Kidney glomerular epithelial cell (primary cell): ENCODE measurements at regions not wholly inside any gene's neighbourhood (a gene's known extent, or its start where the extent isn't known, plus 50 kb on each side); places are given as distances from the start of the nearest gene placed in this dataset.
"Not testable (repeated sequence)": the region's sequence is repeated elsewhere in the genome, so short reads cannot be mapped to it uniquely, and the experiment has no call there.

ENCODE experiments used
- DNase-seq: peaks from one replicate; lab custom pipeline; 2025; lab: John Stamatoyannopoulos, UW

GRCh38 chr6:134784336-134784735, 165.6 kb downstream of the ALDH8A1 start:
- DNase-seq = no peak

DNA sequence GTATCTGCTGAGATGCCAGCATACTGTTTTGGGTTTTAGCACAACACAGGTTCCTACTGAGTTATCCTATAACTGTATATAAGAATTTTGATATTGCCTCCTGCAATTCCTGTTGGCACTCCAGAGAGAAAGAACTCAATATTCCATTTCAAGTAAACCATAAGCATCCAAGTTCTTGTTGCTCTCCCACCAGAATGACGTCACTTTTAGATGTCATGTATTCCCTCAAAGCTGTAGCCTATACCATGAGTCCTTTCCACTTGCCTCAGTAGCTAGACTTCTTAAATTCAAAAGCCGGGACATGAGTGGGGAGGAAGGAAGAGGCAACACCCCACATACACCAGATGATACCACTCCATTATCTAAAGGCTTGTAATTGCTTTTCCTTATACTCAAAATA, 171.5 kb downstream of the ALDH8A1 start:
- DNase-seq = no peak

DNA sequence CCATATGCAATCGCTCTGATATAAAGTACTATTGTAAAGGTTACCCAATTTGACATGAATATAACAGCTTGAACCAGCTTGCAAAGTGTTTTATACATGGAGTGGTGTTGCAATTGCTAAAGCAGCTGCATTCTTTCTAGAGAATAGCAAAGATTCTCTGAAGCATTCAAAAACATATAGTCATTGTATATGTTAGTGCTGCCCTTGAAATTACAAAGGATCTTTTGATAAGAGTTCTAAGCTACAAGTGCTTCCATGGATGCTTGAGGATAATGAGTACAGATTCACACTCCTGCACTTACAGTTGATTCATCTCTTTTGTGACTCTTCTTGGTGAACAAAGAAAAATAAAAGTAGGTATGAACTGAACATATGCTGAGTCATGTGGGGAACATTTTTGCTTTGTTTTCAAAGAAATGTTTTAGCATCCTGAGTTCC, 175.7 kb downstream of the ALDH8A1 start:
- DNase-seq = peak; percentile 46

GRCh38 chr6:134772671-134773360, 177.1 kb downstream of the ALDH8A1 start:
- no peak for DNase-seq

DNA sequence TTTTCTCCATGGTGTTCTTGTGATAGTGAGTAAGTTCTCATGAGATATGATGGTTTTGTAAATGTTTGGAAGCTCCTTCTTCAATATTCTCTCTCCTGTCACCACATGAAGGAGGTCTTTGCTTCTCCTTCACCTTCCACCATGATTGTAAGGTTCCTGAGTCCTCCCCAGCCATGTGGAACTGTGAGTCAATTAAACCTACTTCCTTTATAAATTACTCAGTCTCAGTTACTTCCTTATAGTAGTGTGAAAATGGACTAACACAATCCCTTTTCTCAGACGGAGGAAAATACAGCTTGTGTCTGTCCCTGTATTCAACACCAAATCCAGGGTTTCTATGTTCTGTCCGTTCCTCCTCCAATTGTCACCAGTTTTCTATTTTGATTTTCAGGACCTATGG, 181.0 kb downstream of the ALDH8A1 start:
- DNase-seq = no peak

- DNase-seq = no peak
Observed at GRCh38 chr6:134766497-134766896, 183.4 kb downstream of the ALDH8A1 start.

DNA sequence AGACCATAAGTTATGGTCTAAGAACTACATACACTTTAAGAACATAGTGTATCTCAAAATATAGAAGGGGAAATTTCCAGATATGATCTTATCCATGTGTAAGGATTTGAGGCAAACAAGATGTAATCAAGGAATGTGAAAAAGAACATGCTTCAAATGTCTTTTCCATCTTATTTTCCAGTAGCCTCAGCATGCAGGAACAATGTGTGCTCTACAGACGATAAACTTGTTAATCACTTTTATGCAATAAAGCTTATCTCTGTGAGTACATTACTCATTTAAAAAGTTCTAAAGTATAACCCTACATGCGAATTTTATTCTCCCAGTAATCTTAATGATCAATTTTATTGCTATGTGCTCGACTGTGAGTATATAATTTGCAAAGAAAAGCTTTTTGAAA, 185.2 kb downstream of the ALDH8A1 start:
- no peak for DNase-seq

DNA sequence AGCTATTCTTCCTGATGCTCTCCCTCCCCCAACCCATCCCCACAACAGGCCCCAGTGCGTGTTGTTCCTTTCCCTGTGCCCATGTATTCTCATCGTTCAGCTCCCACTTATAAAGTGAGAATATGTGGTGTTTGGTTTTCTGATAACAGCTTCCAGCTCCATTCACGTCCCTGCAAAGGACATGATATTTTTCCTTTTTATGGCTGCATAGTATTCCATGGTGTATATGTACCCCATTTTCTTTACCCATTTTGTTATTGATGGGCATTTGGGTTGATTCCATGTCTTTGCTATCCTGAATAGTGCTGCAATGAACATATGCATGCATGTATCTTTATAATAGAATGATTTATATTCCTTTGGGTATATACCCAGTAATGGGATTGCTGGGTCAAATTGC, 186.3 kb downstream of the ALDH8A1 start:
- DNase-seq = not testable (repeated sequence)

GRCh38 chr6:134758621-134759020, 191.3 kb downstream of the ALDH8A1 start:
- no peak for DNase-seq

DNA sequence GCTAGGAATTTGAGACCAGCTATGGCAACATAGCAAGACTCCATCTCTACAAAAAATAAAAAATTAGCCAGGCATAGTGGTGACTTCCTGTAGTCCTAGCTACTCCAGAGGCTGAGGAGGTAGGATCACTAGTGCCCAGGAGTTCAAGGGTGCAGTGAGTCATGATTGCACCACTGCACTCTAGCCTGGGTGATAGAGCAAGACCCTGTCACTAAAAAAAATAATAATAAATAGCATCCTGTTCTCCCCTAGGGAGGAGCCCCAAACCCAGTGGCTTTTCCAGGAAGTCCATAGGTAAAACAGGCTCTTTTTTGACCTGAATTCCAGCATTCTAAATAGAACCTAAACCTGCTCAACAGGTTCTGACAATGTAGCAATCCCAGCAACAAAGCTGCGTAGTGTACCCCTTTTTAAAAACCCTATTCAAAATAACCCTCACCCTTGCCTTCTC, 192.0 kb downstream of the ALDH8A1 start:
- DNase-seq = no peak

GRCh38 chr6:134756374-134757025, 193.4 kb downstream of the ALDH8A1 start:
- DNase-seq = no peak

- no peak for DNase-seq
Observed at GRCh38 chr6:134754013-134754690, 195.7 kb downstream of the ALDH8A1 start.

DNA sequence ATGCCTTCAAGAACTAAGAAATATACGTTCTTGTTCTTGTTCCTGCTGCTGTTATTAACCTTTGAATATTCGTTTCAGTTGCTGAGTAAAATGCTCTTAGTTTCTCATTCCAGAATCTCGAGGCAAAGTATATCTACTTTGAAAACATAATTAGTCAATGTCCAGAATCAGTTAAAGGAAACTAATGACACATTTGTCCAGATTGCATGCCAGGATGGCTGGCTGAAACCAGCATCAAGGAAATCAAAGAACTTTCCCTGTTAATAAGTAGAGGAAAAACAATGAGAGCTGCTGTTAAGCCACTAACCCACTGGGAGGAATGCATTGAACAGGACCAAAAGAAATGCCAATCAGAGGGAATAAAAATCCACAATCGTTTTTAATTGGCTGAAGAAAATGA, 196.9 kb downstream of the ALDH8A1 start:
- DNase-seq = peak; percentile 85

DNA sequence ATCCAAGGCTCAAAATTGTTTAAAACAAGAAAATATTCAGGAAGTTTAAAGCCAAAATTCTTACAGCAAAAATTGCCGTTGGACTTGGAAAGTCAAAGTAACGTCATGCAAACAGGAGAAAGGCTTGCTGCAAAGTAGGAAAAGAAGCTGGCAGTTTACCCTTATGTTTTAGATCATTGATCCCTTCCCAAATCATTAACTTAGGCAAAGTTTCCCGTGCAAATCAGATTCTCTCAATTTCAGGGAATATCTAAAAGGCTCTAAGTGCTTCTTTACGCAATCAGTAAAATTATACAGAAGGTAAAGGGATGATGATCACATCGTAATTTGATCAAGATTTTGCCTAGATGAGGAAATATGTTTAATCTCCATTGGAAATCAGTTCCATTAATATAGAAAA, 197.5 kb downstream of the ALDH8A1 start:
- no peak for DNase-seq

GRCh38 chr6:134750669-134751068, 199.2 kb downstream of the ALDH8A1 start:
- no peak for DNase-seq

DNA sequence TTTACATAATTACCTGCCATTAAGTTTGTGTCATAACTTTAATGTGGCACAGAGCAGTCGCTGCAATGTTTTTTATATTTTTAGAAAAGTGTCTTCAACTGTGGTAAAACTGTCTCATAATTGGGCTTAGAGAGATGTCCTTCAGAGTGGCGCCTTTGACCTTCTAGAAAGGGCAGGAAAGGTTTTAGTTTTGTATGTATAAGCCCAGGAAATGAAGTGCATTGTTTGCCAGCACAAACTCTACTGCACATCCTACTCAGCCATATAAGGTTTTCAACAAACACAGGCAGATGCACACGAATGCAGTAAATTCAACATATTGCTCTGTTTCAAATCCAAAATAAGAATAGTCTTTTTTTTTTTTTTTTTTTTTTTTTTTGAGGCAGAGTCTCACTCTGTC, 201.4 kb downstream of the ALDH8A1 start:
- no peak for DNase-seq

GRCh38 chr6:134747197-134747596, 202.7 kb downstream of the ALDH8A1 start:
- DNase-seq = not testable (repeated sequence)

- DNase-seq = no peak
Observed at GRCh38 chr6:134746140-134746539, 203.8 kb downstream of the ALDH8A1 start.

DNA sequence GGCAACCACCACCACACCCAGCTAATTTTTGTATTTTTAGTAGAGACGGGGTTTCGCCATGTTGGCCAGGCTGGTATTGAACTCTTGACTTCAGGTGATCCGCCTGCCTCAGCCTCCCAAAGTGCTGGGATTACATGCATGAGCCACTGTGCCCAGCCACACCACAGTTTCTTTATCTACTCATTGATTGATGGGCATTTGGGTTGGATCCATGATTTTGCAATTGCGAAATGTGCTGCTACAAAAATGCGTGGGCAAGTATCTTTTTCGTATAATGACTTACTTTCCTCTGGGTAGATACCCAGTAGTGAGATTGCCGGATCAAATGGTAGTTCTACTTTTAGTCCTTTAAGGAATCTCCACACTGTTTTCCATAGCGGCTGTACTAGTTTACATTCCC, 204.7 kb downstream of the ALDH8A1 start:
- DNase-seq = not testable (repeated sequence)

DNA sequence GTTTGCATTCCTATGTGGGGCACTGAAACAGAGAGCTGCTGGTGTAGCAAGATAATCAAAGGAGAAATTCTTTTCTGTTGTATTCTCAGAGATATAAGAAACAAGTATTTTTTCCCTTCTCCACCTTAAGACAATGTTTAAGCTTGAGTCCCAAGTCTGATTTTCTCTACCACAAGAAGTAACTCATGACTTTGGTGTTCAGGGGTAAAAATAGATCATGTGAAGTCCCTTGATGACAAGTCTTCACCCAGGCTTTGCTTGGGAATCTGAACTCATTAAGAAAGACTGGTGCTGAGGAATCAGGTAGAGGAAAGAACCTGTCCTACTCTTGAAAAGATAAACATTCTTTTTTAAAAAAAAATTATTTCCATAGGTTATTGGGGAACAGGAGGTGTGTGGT, 205.6 kb downstream of the ALDH8A1 start:
- DNase-seq = no peak

GRCh38 chr6:134741200-134741536, 208.7 kb downstream of the ALDH8A1 start:
- DNase-seq = no peak

- DNase-seq = no peak
Observed at GRCh38 chr6:134740473-134741199, 209.3 kb downstream of the ALDH8A1 start.

GRCh38 chr6:134740027-134740373, 209.9 kb downstream of the ALDH8A1 start:
- no peak for DNase-seq
